ENCODE measurements at regions not wholly inside any gene's neighbourhood (a gene's known extent, or its start where the extent isn't known, plus 50 kb on each side); places are given as distances from the start of the nearest gene placed in this dataset.

DNA sequence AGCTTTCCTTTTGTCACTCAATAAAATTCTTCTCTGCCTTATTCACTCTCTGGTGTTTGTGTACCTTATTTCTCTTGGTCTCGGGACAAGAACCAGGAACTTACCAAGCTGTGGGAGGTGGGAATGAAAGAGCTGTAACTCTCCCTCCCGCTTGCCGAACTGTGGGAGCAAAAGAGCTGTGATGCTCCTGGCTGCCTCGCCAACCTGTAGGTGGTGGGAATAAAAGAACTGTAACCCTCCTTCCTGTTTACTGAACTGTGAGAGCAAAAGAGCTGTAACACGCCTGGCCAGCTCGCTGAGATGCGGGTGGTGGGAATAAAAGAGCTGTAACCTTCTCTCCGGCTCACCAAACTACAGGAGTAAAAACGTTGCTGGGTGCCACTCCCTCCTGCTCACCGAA lies 314.1 kb upstream of the LRIG3 start:
- no peak for DNase-seq (ENCODE audit: low read depth, low spot score)

DNA sequence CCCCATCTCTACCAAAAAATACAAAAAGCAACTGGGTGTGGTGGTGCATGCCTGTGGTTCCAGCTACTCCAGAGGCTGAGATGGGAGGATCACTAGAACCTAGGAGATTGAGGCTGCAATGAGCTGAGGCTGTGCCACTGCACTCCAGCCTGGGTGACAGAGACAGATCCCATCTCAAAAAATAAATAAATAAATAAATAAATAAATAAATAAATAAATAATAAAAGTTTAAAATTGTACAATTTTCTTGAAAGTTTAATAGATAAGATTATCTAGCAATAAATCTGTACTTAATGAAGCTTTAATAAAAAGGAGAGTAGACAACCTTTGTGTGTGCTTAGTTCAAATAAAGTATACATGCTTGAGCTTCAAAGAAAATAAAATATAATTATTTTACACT lies 310.0 kb upstream of the LRIG3 start:
- no peak for DNase-seq (ENCODE audit: low read depth, low spot score)

DNA sequence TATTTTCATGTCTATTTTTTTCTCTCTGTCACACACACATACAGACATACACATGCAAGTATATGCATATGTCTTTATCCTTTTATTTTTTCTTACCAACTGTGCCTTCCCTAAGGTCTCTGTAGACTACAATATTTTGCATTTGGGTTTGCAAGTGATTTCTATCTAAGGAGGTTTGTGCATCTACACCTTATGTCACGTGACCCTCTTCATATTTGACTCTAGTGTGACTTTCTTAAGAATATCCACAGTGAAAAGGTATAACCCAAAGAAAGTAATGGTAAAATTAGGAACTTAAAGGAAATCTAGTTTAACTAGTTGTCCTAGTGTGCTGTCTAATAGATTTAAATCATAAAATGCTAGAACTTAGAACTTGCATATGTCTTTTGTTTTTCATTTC lies 298.8 kb upstream of the LRIG3 start:
- no peak for DNase-seq (ENCODE audit: low read depth, low spot score)

DNA sequence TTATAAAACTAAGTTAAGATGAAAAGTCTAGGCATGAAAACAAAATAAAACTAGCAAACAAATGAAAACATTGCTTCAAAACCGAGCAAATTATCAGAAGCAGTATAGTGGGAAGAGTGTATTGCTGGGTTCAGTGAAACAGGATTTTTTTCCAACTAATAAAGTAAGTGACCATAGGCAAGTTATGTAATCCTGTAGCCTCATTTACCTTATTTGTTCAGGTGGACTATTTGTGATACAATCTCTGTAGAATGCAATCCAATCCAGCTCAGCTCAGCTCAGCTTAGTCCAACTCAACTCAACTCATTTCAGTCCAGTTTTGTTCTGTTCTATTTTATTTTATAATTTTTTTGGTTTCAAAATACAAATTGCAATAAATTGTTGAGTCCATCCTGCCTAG lies 276.7 kb upstream of the LRIG3 start:
- no peak for DNase-seq (ENCODE audit: low read depth, low spot score)

GRCh38 chr12:59194794-59195193 lies 274.5 kb upstream of the LRIG3 start:
- DNase-seq (ENCODE audit: low read depth, low spot score): no peak

DNA sequence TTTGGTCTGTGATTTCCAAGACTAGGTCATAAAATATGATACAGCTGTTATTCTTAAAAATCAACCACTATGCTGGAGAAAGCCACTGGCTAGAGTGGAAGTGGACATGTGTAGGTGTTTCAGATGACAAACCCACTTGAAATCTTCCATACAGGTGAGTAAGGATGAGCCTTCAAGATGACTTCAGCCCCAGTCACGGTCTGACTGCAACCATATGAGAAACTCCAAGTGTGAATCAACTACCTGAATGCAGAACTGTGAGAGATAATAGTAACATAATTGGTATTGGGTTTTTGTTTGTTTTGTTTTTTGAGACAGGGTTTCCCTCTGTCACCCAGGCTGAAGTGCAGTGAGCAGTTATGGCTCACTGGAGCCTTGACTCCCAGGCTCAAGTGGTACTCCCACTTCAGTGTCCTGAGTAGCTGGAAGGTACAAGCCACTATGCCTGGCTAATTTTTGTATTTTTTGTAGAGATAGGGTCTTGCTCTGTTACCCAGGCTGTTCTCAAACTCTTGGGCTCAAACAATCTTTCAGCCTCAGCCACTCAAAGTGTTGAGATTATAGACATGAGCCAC lies 273.3 kb upstream of the LRIG3 start:
- no peak for DNase-seq (ENCODE audit: low read depth, low spot score)

DNA sequence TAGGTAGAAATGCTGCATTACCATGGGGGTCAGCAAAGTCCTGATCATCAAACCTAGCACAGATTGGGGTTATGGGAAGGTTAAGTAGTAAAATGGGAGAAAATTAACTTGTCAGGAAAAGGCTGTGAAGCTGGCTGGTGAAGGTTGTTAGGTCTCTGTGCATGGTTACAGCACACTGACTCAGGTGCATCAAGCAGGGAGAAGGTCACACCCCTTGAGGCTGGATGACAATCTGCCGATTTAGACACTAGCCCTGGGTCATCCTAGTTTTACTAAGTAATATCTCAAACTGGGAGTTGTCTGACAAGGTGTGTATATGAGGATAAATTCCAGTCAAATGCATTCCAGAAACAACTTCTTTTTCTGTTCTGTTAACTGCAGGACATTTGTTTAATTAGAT lies 271.1 kb upstream of the LRIG3 start:
- DNase-seq (ENCODE audit: low read depth, low spot score): no peak

- DNase-seq (ENCODE audit: low read depth, low spot score): no peak
Observed at GRCh38 chr12:59186451-59186850, 266.1 kb upstream of the LRIG3 start.

DNA sequence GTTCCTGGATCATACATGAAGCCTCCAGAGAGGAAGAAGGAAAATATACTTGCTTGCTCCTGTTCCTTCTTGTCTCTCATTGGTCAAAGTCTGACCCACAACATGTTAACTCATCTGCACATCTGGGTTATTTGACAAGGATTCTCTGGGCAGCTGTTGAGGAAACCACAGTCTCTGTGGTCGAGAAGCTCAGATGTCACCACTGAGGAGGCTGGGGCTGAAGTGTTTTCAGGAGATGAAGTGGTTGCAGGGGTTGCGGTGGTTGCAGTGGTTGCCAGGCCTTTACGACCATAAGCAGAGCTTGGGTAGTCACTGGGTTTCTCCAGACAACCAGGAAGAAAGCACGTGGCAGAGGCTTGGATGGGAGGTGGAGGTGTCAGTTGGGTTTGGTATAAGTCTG lies 265.0 kb upstream of the LRIG3 start:
- no peak for DNase-seq (ENCODE audit: low read depth, low spot score)

- no peak for DNase-seq (ENCODE audit: low read depth, low spot score)
Observed at GRCh38 chr12:59182658-59183455, 262.6 kb upstream of the LRIG3 start.

GRCh38 chr12:59182191-59182590 lies 261.9 kb upstream of the LRIG3 start:
- no peak for DNase-seq (ENCODE audit: low read depth, low spot score)

- DNase-seq (ENCODE audit: low read depth, low spot score): no peak
Observed at GRCh38 chr12:59181196-59181777, 261.0 kb upstream of the LRIG3 start.

- DNase-seq (ENCODE audit: low read depth, low spot score): no peak
Observed at GRCh38 chr12:59179231-59179630, 258.9 kb upstream of the LRIG3 start.

GRCh38 chr12:59173695-59174094 lies 253.4 kb upstream of the LRIG3 start:
- DNase-seq (ENCODE audit: low read depth, low spot score): no peak

GRCh38 chr12:59168647-59169046 lies 248.3 kb upstream of the LRIG3 start:
- DNase-seq (ENCODE audit: low read depth, low spot score): no peak

DNA sequence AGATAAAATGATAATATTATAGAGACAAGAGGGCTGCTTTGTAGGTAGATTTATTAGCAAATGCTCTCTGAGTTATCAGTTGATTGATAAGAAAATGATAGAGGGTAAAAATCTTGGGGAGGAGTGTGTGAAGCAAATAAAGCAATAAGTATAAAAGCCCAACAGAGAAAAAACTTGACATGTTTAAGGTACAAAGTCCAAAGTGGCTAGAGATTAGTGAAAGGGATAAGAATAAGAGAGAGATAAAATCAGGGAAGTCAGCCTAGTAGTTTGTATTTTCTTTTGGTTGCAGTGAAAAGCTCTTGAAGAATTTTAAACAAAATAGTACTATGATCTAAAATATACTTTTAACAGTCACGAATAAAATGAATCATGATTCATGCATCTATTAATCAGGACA lies 246.2 kb upstream of the LRIG3 start:
- no peak for DNase-seq (ENCODE audit: low read depth, low spot score)

DNA sequence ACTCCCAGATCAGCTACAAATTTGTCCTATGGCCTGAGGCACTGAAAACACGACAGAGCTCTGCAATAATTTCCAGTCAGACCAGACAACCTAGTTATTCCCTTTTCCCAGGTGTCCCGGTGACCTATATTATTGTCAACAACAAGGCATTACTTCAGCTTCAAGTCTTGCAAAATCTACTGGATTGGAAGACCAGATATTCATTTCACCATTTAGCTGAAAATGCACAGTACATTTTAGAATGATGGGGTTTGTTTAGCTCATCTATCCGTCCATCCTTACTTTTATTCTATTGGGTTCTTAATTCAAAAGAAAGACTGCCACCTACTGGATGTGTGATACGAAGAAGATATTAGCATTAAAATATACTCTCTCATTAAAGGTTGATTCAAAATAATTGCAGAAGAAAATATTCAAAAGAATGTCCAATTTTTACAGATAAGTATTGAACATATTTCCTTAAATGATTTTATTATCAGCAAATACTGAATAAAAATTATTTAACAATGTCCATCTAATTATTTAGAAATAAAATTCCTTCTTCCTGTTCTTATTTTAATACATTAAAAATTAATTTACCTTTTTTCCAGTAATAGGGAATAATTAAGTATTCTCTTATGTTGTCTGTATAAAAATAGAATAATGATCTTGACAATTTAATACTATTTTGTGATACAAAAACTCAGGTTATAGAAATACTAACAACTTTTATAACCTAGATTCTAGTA lies 244.9 kb upstream of the LRIG3 start:
- no peak for DNase-seq (ENCODE audit: low read depth, low spot score)

DNA sequence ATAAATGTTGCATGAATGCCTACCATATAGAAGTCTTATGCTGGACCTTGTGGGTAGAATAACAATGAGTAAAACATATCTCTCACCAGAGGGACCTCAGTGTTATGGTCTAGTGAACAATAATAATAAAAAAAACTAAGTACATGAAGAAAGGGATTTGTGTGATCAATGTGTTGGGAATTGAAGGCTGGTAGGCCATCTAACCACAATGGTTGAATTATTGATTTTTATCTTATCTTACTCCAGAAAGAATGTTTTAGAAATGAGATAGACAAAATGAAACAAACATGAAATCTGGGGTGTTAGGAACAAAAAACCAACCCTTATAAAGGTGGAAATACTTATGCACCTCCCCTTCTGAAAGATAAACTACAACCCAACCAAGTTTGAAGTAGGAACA lies 243.9 kb upstream of the LRIG3 start:
- DNase-seq (ENCODE audit: low read depth, low spot score): no peak

- no peak for DNase-seq (ENCODE audit: low read depth, low spot score)
Observed at GRCh38 chr12:59158681-59159080, 238.4 kb upstream of the LRIG3 start.

- no peak for DNase-seq (ENCODE audit: low read depth, low spot score)
Observed at GRCh38 chr12:59158066-59158465, 237.8 kb upstream of the LRIG3 start.

DNA sequence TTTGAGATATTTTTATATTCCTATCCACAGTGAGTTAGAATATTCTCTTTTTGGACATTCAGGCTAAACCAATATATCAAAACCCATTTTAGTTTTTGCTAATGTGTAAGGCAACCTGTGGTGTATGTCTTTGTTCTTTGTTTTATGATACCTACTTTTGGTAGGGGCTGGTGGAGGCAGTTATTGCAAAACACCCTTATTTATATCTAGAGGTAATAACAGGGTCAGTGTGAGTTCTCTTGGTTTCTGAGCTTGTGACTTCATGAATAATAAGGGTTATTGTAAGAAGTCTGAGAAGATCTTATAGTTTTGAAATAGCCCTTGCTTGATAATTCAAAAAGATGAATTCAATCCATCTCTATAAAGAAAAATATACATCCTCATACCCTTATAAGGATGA lies 235.1 kb upstream of the LRIG3 start:
- no peak for DNase-seq (ENCODE audit: low read depth, low spot score)

GRCh38 chr12:59151243-59151642 lies 230.9 kb upstream of the LRIG3 start:
- no peak for DNase-seq (ENCODE audit: low read depth, low spot score)

All from smooth muscle cell of the brain vasculature (primary cell).